GM18520 (cell line): ENCODE measurements at regions not wholly inside any gene's neighbourhood (a gene's known extent, or its start where the extent isn't known, plus 50 kb on each side); places are given as distances from the start of the nearest gene placed in this dataset.
"Not testable (repeated sequence)": the region's sequence is repeated elsewhere in the genome, so short reads cannot be mapped to it uniquely, and the experiment has no call there.

Experiments used
- ATAC-seq: cut with Tn5 transposase; IDR thresholded peaks from one replicate; pipeline ENCODE4 v1.9.1; 2021; ENCODE audit not compliant: unreplicated experiment

- ATAC-seq: no peak
These were observed 128.0 kb upstream of the TACR1 start for GRCh38 chr2:75327334-75327733.

- ATAC-seq: peak; percentile 41
These were observed 127.3 kb upstream of the TACR1 start for GRCh38 chr2:75326645-75327044.

GRCh38 chr2:75325594-75325993 lies 126.3 kb upstream of the TACR1 start:
- no peak for ATAC-seq

GRCh38 chr2:75324861-75325284 lies 125.6 kb upstream of the TACR1 start:
- ATAC-seq: no peak

GRCh38 chr2:75324141-75324540 lies 124.8 kb upstream of the TACR1 start:
- no peak for ATAC-seq

- no peak for ATAC-seq
These were observed 122.2 kb upstream of the TACR1 start for GRCh38 chr2:75321599-75321922.

- no peak for ATAC-seq
These were observed 121.7 kb upstream of the TACR1 start for GRCh38 chr2:75320898-75321598.

- no peak for ATAC-seq
These were observed 120.6 kb upstream of the TACR1 start for GRCh38 chr2:75319951-75320350.

GRCh38 chr2:75317802-75318201 lies 118.5 kb upstream of the TACR1 start:
- no peak for ATAC-seq

- ATAC-seq: no peak
These were observed 118.0 kb upstream of the TACR1 start for GRCh38 chr2:75317316-75317715.

GRCh38 chr2:75315436-75315835 lies 116.1 kb upstream of the TACR1 start:
- ATAC-seq: no peak

- ATAC-seq: peak; percentile 100
These were observed 112.7 kb upstream of the TACR1 start for GRCh38 chr2:75311993-75312392.

GRCh38 chr2:75311521-75311920 lies 112.2 kb upstream of the TACR1 start:
- ATAC-seq: no peak

GRCh38 chr2:75310876-75311275 lies 111.6 kb upstream of the TACR1 start:
- ATAC-seq: no peak

GRCh38 chr2:75309596-75310463 lies 110.5 kb upstream of the TACR1 start:
- no peak for ATAC-seq

GRCh38 chr2:75303227-75303626 lies 103.9 kb upstream of the TACR1 start:
- no peak for ATAC-seq

- no peak for ATAC-seq
These were observed 95.0 kb upstream of the TACR1 start for GRCh38 chr2:75294362-75294761.

- ATAC-seq: no peak
These were observed 93.5 kb upstream of the TACR1 start for GRCh38 chr2:75292826-75293225.

- no peak for ATAC-seq
These were observed 91.4 kb upstream of the TACR1 start for GRCh38 chr2:75290600-75291150.

GRCh38 chr2:75289771-75290170 lies 90.5 kb upstream of the TACR1 start:
- no peak for ATAC-seq

GRCh38 chr2:75289178-75289577 lies 89.9 kb upstream of the TACR1 start:
- not testable (repeated sequence) for ATAC-seq

GRCh38 chr2:75288760-75289159 lies 89.4 kb upstream of the TACR1 start:
- no peak for ATAC-seq
